GM18909 (cell line): ENCODE measurements at regions not wholly inside any gene's neighbourhood (a gene's known extent, or its start where the extent isn't known, plus 50 kb on each side); places are given as distances from the start of the nearest gene placed in this dataset.
"Not testable (repeated sequence)": the region's sequence is repeated elsewhere in the genome, so short reads cannot be mapped to it uniquely, and the experiment has no call there.

ENCODE experiments used
- ATAC-seq: cut with Tn5 transposase; IDR thresholded peaks from one replicate; pipeline ENCODE4 v1.9.1; 2021; ENCODE audit warnings: mild to moderate bottlenecking; ENCODE audit not compliant: unreplicated experiment, poor library complexity

DNA sequence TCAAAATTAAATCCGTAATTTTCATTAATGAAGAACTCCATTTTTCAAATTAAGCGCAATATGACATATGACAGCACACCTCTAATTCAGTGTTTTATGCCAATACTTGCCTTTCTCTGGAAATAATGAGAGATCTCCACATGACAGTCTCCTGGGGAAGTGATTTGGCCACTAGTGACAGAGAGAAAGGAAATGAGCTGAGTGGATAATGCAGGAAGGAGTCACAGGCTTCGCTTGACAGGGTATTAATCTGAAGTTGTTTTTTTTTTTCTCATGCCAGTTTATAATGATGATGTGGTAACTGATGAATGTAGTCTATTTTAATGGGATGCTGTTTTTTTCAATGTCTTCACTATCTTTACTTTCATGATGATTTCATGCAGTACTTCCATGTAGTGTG is 1079.4 kb upstream of the GYPC start:
- no peak for ATAC-seq

DNA sequence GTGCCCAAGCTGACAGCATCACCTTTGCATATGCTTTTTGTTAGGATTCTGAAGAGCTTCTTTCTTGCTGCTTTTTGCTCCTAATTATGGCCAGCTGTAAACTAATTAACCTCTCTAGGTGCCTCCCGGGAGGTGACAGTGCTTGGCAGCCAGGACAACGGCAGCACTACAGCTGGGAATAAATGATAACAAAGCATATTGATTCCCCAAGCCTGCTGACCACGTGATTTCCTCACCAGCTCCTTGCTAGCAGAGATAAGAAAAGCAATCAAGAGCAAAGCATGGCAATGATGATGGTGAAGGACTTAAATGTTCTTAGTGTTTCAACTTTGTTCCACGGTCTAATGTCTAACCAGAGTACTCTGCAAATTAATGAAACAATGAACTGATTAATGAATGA is 1074.4 kb upstream of the GYPC start:
- ATAC-seq, result no peak

DNA sequence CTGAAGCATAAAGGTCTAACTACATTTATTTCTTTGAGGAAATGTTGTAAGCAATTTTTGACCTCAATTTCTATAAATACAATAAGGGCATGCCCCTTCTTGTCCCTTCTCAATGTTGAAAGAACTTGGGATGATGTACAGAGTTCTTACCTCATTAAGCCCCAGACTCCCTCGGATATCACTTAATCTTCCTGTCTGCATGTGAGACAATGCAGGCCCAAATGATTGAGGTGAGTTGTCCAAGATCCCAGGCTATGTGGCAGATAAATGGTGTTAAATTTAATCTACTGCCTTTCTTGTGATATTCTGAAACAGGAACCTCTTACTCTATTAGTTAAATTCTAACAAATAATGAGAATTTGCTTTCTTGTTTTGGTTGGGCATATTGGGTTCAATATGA is 1073.4 kb upstream of the GYPC start:
- ATAC-seq, result no peak

DNA sequence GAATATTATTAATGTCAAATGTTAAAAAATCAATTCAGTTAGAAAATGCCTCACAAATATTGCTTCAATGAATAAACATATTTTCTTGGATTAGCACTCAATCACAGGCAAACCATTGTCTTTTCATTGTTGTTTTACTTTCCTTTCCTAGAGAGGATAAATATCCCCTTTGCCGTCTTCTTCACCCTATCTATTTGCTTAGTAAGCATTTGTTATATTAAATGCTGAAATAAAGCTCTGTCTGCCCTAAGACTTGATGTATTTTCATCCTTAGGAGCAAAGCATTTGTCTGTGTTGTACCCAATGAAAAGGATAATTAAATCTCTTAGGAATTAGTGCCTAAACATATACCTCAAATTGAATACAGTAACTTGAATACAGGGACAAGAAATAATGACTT is 1071.2 kb upstream of the GYPC start:
- ATAC-seq, result no peak

DNA sequence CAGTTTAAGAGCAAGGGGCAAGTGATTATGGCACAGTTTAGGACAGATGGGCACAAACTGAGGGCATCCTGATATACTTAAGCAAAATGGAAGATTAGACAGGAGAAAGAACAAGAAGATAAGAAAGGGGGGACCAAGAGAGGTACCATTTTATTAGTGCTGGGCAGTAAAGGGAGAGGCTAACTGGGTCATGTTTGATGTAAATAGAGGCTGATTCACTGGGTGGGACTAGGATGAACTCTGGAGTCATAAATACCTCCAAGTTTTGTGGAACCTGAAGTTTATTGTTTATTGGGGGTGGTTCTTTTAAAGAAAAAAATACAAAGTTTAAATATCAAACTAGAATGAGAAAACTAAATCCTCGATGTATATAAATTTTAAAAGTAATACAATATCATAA is 1067.2 kb upstream of the GYPC start:
- ATAC-seq, result no peak

DNA sequence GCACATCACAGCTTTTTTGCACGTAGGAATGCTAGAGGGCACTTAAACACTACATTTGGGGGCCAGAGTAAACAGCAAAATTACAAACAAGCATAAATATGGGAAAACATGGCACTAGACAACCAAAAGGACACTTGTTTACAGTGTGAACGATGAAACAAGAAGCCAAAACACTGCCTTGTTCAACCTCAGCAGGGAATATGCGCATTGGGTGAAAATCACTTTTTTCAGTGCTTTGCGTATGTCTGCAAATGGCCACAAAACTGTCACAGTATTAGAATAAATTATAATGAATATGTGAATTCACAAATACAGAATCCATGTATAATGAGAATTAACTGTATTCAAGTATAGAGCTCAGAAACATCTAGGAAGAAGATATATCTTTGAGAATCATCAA is 1064.0 kb upstream of the GYPC start:
- no peak for ATAC-seq

DNA sequence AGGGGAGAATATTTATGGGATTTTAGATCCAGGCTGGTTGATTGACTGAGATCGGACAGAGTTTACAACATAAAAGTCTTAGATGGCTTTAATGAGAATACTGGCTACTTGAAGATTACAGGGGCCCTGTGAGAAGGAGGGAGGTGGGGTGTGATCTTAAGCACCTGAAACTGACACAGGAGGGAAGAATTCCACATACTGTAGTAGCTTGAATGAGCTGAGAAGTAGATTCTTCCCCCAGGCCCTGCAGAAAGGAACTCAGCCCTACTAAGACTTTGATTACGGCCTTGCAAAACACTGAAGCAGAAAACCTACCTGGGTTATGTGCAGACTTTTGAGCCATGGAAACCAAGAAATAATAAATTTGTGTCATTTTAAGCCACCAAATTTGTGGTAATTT is 1062.9 kb upstream of the GYPC start:
- ATAC-seq, result no peak

DNA sequence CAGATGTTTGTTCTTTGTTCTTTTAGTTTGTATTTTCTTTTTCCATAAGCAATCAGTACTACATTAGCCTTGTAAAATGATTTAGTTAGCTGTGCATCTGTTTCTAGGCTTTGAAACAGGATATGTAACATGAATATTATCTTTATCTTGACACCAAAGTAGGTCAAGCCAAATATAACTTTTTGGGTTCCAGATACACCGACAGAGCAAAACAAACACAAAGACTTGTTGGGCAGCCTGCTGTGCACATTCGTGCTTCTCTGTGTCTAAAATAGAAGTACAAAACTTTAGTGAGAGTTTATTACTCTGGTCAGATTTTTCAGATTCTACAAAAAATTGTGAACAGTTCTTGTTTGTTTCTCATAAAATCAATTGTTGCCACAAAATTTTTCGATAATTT is 1059.3 kb upstream of the GYPC start:
- no peak for ATAC-seq

DNA sequence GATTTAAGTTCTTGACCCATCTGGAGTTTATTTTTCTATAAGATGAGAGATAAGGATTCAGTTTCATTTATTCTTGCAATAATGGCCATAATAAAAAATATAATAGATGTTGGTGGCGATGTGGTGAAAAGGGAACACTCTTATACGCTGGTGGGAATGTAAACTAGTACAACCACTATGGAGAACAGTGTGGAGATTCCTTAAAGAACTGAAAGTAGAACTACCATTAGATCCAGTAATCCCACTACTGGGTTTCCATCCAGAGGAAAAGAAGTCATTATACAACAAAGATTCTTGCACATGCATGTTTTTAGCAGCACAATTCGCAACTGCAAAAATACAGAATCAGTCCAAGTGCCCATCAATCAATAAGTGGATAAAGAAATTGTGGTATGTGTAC is 1040.5 kb upstream of the GYPC start:
- ATAC-seq, result no peak

DNA sequence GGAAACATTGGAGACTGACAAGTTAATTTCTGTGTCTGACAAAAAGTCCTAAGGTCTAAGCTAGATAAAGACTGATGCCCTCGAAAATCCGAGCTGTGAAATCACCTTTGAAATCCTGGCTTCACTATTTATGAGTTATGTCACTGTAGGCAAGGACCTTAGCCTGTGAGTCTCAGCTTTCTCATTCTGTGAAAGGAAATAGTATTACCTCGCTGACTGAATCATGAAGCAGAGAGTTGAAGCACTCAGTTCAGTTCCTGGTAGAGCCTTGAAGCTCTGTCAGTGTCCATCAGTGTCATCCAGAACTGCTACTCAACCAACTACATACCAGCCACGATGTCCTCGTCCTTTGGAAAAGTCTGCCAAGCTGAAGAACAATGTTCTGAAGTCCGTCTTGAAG is 1025.6 kb upstream of the GYPC start:
- no peak for ATAC-seq

DNA sequence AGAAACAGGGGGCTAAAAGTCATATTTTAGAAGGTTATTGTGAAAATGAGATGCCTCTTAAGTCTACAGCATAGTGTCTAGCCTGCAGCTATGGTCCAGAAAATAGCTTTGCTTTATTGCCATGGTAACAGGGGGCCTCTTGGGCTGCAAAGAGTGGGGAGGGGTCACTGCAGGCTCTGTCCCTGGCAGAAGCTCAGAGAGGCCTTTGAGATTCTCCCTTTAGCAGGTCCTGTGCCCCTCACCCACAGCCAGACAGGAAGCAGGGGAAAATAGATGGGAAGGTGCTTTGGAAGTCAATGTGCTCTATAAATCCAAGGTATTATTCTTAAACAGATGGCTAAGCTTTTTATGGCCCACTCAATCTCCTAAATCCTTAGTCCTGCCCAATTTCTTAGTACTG is 1021.3 kb upstream of the GYPC start:
- ATAC-seq, result no peak

DNA sequence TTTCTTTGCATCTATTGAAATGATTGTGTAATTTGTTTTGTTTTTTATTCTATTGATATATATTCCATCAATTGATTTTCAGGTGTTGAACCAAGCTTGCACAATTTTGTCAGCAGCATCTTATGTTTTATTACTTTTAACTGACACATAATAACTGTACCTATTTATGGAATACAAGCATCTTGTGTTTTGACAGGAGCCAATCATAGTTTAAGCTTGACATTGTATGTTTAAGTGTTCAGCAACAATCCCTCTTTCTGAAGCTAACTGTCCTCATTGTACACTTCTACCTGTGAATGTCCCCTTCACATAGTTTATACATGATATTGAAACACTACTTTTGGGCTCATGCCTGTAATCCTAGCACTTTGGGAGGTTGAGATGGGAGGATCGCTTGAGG is 1017.6 kb upstream of the GYPC start:
- ATAC-seq, result no peak

DNA sequence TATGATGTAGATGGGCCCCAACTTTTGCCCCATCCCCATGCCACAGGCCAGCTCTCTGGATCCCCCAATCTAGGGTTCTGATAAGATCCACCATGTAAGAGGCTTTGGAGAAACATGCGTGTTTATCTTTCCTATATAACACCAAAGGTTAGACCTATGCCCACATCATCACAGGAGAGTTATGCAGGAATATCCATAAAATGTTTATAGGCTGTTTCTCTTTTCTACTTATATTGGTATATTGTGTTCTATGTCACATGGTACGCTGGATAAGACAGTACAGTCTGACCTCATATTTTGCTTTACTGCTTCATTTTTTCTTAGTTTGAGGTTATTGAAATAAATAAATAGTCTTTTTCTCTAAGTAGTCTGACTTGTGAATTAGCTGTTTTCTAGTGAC is 1013.9 kb upstream of the GYPC start:
- no peak for ATAC-seq

DNA sequence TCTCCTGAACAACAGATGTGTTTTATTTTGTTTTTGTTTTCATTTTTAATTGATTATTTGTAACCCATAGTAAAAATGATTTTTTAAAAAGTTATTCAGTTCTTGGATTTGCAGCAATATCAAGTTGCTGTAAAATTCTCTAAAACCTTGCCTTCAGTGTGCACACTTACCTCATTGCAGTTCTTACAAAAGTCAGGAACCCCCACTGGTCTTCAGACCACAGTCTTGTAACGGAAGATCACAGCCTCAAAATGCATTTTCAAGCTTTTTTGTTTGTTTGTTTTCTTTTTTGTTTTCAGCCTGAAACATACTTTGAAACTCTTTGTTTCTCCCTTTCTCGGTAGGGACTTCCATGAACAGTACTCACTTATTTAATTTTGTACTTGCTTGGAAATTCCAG is 1012.8 kb upstream of the GYPC start:
- ATAC-seq, result no peak

DNA sequence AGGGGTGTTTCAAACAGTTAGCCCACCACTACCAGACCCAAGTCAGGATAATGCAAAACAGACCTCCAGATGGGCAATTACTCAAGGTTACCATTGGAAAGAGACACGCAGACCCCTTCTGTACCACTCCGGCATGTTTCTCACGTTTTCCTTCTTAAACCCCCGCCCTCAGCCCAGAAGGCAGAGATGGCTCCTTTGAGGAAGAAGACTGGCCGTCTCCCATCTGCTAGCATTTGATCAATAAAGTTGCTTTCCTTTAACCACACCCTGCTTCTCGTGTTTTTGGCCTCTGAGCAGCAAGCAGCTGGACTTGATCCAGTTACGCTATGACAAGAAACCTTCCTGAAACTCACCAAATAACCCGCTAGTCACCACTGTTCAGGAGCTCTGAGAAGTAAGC is 1012.4 kb upstream of the GYPC start:
- ATAC-seq, result no peak

DNA sequence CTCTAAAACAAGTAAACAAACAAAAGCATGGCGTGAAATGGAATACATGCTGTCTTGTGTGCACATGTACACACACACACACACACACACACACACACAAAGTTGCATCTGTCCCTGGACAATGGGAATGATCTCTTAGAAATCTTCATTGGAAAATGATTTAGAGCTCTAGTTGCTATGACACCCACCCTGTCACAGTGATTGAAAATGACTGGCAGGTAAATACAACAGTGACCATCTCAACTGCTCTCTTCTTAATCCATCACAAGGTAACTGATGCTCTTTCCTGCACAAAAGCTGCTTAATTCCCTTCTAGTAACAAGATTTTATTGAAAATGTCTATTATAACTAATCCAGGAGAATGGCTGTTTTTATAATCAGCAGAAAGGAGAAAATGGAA is 1011.7 kb upstream of the GYPC start:
- ATAC-seq, result no peak

DNA sequence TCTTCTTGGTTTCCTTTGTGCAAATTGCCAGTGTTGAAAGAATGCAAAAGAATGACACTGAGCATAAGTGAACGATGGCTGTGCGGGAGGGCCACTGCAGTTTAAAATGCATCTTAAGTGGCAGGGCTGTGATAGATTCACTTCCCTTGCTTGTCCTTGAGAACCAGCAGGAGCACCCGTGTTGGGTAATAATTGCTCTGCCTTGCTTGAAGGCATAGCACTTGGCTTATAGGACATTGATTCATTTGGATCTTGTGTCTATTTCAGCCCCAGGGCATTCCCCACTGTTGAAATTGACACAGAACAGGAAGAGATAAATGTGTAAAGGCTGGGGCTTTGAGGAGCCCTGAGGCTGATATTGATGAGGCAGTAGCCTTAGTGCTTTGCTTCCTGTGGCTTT is 1003.7 kb upstream of the GYPC start:
- ATAC-seq, result no peak

DNA sequence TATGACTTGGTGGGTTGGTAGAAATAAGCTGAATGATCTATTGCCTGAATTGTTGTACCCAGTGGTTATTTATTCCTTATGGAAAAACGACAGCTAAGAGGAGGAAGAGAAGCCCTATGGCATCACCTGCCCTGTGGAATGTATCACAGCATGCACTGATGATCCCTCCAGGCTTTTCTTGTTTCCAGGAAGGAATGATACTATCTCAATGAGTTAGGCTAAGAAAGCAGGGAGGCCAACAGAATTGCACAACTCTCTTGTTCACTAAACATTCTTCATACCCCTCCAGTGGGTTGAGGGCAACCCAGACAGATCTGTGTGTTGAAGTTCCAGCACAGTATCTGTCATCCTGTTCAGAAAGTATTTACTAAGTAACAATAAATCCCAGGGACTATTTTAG is 1001.7 kb upstream of the GYPC start:
- ATAC-seq, result no peak

DNA sequence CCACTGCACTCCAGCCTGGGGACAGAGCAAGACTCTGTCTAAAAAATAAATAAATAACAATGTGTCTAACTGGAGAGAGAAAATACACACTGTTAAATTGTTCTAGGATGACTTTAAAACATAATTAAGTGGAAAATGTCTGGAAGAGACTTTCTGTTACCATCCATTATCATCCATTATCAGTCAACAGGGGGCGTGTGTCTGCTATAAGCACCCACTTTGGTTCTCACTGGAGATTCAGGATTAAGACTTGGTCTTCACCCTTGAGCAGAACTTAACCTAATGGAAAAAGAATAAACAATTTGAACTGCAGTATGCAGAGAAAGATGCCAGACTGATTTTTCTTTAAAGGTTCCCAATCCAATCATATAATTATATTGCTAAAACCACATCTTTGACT is 999.8 kb upstream of the GYPC start:
- no peak for ATAC-seq

DNA sequence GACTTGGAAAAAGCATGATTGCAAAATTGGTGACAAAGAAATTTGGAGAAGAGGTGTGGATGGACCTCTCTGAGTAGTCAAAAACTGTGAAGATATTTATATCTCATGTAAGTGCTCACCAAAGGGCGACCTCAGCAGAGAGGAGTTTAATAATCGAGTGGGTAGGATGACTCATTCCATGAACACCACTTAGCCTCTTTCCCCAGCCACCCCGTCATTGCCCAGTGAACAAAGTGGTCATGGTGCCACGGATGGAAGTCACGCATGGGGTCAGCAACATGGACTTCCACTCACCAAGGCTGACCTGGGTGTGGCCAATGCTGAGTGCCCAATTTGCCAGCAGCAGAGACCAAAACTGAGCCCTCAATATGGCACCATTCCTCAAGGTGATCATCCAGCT is 997.4 kb upstream of the GYPC start:
- ATAC-seq, result no peak

DNA sequence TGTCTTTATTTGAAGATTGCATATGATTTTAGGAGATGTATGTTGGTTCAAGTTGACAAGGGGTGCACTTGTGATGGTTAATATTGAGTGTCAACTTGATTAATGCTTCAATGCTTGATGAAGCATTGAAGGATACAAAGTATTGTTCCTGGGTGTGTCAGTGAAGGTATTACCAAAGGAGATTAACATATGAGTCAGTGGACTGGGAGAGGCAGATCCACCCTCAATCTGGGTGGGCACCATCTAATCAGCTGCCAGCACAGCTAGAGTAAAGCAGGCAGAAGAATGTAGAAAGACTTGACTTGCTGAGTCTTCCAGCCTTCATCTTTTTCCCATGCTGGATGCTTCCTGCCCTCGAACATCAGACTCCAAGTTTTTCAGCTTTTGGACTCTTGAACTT is 995.6 kb upstream of the GYPC start:
- not testable (repeated sequence) for ATAC-seq

DNA sequence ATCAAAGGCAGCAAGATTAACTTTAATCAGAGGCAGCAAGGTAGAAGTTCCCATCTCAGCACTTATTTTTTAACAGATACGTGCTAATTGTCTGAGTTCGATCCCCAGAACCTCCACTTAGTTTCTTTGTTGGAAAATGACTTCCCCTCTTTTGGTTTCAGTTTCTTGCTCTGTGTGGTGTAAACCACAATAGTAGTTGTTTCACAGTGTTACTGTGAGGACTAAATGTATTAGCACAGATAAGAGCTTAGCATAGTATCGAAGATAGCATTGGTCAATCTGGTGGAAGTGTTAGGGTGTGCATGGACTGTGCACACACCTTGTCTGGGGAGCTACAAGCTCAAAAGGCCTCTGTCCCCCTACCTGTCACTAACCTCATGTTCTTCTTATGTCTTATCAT is 988.3 kb upstream of the GYPC start:
- no peak for ATAC-seq

DNA sequence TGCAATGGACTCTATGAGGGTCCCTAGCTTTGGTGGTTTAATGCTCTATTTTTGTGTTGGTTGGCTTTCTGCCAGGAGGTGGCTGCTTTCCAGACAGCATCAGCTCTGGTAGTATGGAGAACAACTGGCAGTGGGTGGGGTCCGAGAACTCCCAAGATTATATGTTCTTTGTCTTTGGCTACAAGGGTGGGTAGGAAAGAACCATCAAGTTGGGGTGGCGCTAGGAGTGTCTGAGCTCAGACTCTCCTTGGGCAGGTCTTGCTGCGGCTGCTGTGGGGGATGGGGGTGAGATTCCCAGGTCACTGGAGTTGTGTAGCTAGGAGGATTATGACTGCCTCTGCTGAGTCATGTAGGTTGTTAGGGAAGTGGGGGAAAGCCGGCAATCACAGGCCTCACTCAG is 976.1 kb upstream of the GYPC start:
- ATAC-seq, result no peak

DNA sequence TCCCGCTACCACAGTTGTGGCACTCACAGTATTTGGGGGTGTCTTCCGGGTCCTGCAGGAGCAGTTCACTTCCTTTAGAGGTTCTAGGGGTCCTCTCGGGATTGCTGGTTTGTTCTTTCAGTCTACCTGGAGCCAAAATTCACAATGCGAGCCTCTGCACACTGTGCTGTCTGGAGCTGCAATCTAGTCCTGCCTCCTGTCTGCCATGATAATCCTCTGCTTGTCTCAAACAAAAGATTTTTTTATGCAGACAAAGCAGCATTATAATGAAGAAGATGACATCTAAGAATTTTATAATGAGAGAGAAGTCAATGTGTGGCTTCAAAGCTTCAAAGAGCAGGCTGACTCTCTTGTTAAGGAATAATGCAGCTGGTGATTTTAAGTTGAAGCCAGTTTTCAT is 975.1 kb upstream of the GYPC start:
- no peak for ATAC-seq
